HCT116 (cell line): ENCODE measurements at regions not wholly inside any gene's neighbourhood (a gene's known extent, or its start where the extent isn't known, plus 50 kb on each side); places are given as distances from the start of the nearest gene placed in this dataset.

Experiments
- ATAC-seq: fragments of 200-7000 bp; cut with Tn5 transposase; 2 replicates; pipeline ENCODE4 v1.9.1; 2020; ENCODE audit warnings: mild to moderate bottlenecking, moderate library complexity
- BruUV-seq: library from RNA; stranded (reverse); fragments of 400-500 nt; replicated peaks from 2 replicates; lab custom pipeline; 2021; lab: Mats Ljungman, UMichigan
- CTCF ChIA-PET: fragments of 300-600 bp; sonication (Branson Sonifier 250); formaldehyde crosslinking; loops from one replicate; lab custom pipeline; 2021; ENCODE audit warnings: antibody characterized with exemption; lab: Charles Lee
- POLR2A ChIA-PET: fragments of 300-600, 350-600 bp; sonication (Branson Sonifier 250); formaldehyde crosslinking; loops from one replicate; lab custom pipeline; 2021; ENCODE audit warnings: antibody characterized with exemption; lab: Charles Lee
- RAD21 ChIA-PET, 2 experiments: fragments of 300-600 bp; sonication (Branson Sonifier 250); formaldehyde crosslinking; loops; one replicate each; lab custom pipeline; 2023; ENCODE audit warnings: low total read pairs in 2 of 2; ENCODE audit not compliant: uncharacterized antibody in 2 of 2, unreplicated experiment in 2 of 2, low non-redundant PET in 1 of 2; lab: Charles Lee
- DNase-seq: peaks from one replicate; pipeline ENCODE4 v3.0.0-alpha.2; 2010; ENCODE audit warnings: low read depth, low spot score
- H2AFZ ChIP-seq: fragments of 200-600 bp; shearing (Covaris generic), sonication (generic); 2 replicates; pipeline ENCODE4 v1.6.1; 2017; ENCODE audit warnings: low read depth, mixed run types, mixed read lengths, antibody characterized with exemption, low read length; ENCODE audit not compliant: poor library complexity, severe bottlenecking
- H3K27ac ChIP-seq: 2 replicates; pipeline ENCODE4 v1.5.1; 2012; ENCODE audit warnings: low read depth, low read length
- H3K27me3 ChIP-seq: fragments of 200-600 bp; sonication (generic); 2 replicates; pipeline ENCODE4 v1.6.1; 2016; ENCODE audit warnings: mixed run types, low read length, mixed read lengths; ENCODE audit not compliant: insufficient read depth
- H3K36me3 ChIP-seq, 2 experiments: fragments of 200-500 bp in 1 of 2; fragments of 200-600 bp in 1 of 2; sonication (Bioruptor generic) in 1 of 2; sonication (generic) in 1 of 2; 2 replicates each; pipeline versions ENCODE4 v1.5.1 to v1.6.1; 2014 to 2016; ENCODE audit warnings: low read length in 2 of 2, inconsistent platforms in 1 of 2, mixed read lengths in 1 of 2, mixed run types in 1 of 2; ENCODE audit not compliant: insufficient read depth in 2 of 2, control insufficient read depth in 1 of 2
- H3K4me1 ChIP-seq, 2 experiments: fragments of 200-600 bp in 1 of 2; sonication (generic) in 1 of 2; 2 replicates each; pipeline versions ENCODE4 v1.5.1 to v1.6.1; 2012 to 2017; ENCODE audit warnings: low read length in 2 of 2, inconsistent platforms in 1 of 2, mild to moderate bottlenecking in 1 of 2, mixed read lengths in 1 of 2, mixed run types in 1 of 2, moderate library complexity in 1 of 2; ENCODE audit not compliant: insufficient read depth in 2 of 2, control insufficient read depth in 1 of 2
- H3K4me2 ChIP-seq: fragments of 200-600 bp; sonication (generic); 2 replicates; pipeline ENCODE4 v1.6.1; 2017; ENCODE audit warnings: mixed run types, low read length, mixed read lengths
- H3K4me3 ChIP-seq, 2 experiments: fragments of 200-600 bp in 1 of 2; sonication (generic) in 1 of 2; replicated peaks in 1 of 2; 2 replicates each; pipeline ENCODE4 v1.5.1; 2011 to 2016; ENCODE audit warnings: low read length in 2 of 2, control low read depth in 1 of 2, low read depth in 1 of 2, mild to moderate bottlenecking in 1 of 2, mixed read lengths in 1 of 2, mixed run types in 1 of 2
- H3K79me2 ChIP-seq: fragments of 200-600 bp; sonication (generic); 2 replicates; pipeline ENCODE4 v1.6.1; 2017; ENCODE audit warnings: mild to moderate bottlenecking, mixed run types, low read length, moderate library complexity, mixed read lengths; ENCODE audit not compliant: insufficient read depth
- H3K9ac ChIP-seq: fragments of 200-600 bp; sonication (generic); 2 replicates; pipeline ENCODE4 v1.6.1; 2016; ENCODE audit warnings: low read length, mixed read lengths
- H3K9me2 ChIP-seq: fragments of 200-600 bp; sonication (generic), shearing (Covaris generic); 2 replicates; pipeline ENCODE4 v1.6.1; 2017; ENCODE audit warnings: mixed run types, mild to moderate bottlenecking, moderate library complexity; ENCODE audit not compliant: insufficient read depth
- H3K9me3 ChIP-seq, 2 experiments: fragments of 200-500 bp in 1 of 2; fragments of 200-600 bp in 1 of 2; sonication (Bioruptor generic) in 1 of 2; sonication (generic) in 1 of 2; 2 replicates each; pipeline ENCODE4 v1.6.1; 2014 to 2017; ENCODE audit warnings: low read length in 2 of 2, mixed read lengths in 2 of 2, inconsistent platforms in 1 of 2, low read depth in 1 of 2, mild to moderate bottlenecking in 1 of 2, mixed run types in 1 of 2, moderate library complexity in 1 of 2; ENCODE audit not compliant: control insufficient read depth in 1 of 2, insufficient read depth in 1 of 2
- H4K20me1 ChIP-seq: fragments of 200-600 bp; sonication (generic), shearing (Covaris generic); 2 replicates; pipeline ENCODE4 v1.6.1; 2017; ENCODE audit warnings: mixed run types, mild to moderate bottlenecking, moderate library complexity; ENCODE audit not compliant: insufficient read depth
- CEBPB ChIP-seq: IDR thresholded peaks from 2 replicates; pipeline ENCODE4 v1.6.1; 2012; ENCODE audit warnings: low read depth
- EGR1 ChIP-seq: IDR thresholded peaks from 2 replicates; pipeline ENCODE4 v1.6.1; 2012; ENCODE audit warnings: low read depth
- EZH2 ChIP-seq: fragments of 200-600 bp; sonication (generic); IDR thresholded peaks from 2 replicates; pipeline ENCODE4 v1.6.1; 2017; ENCODE audit warnings: antibody characterized with exemption, mixed run types
- EZH2phosphoT487 ChIP-seq: fragments of 200-600 bp; IDR thresholded peaks from 2 replicates; pipeline ENCODE4 v1.6.1; 2018; ENCODE audit warnings: antibody characterized with exemption, borderline replicate concordance
- FOSL1 ChIP-seq: IDR thresholded peaks from 2 replicates; pipeline ENCODE4 v1.6.1; 2012; ENCODE audit warnings: low read depth
- JUND ChIP-seq: IDR thresholded peaks from 2 replicates; pipeline ENCODE4 v1.6.1; 2012
- MAX ChIP-seq: IDR thresholded peaks from 2 replicates; pipeline ENCODE4 v1.6.1; 2012
- POLR2A ChIP-seq: IDR thresholded peaks from 2 replicates; pipeline ENCODE4 v1.7.0; 2011; ENCODE audit warnings: borderline replicate concordance; ENCODE audit not compliant: insufficient read depth, insufficient read length; ENCODE audit errors: extremely low read depth
- POLR2AphosphoS5 ChIP-seq: IDR thresholded peaks from 2 replicates; pipeline ENCODE4 v1.6.1; 2011; ENCODE audit warnings: mild to moderate bottlenecking, low read depth, low read length, moderate library complexity
- RAD21 ChIP-seq: IDR thresholded peaks from 2 replicates; pipeline ENCODE4 v1.6.1; 2012; ENCODE audit warnings: low read depth, mild to moderate bottlenecking
- REST ChIP-seq: IDR thresholded peaks from 2 replicates; pipeline ENCODE4 v1.6.1; 2012; ENCODE audit warnings: low read depth
- SIN3A ChIP-seq: IDR thresholded peaks from 2 replicates; pipeline ENCODE4 v1.6.1; 2012; ENCODE audit warnings: low read depth
- SP1 ChIP-seq: IDR thresholded peaks from 2 replicates; pipeline ENCODE4 v1.6.1; 2012; ENCODE audit warnings: low read depth
- YY1 ChIP-seq: IDR thresholded peaks from 2 replicates; pipeline ENCODE4 v1.6.1; 2011; ENCODE audit warnings: low read length, low read depth, moderate library complexity, mild to moderate bottlenecking; ENCODE audit not compliant: insufficient replicate concordance; ENCODE audit errors: extremely low read depth
- ZBTB33 ChIP-seq: IDR thresholded peaks from 2 replicates; pipeline ENCODE4 v1.6.1; 2011; ENCODE audit warnings: mild to moderate bottlenecking, low read length, moderate library complexity; ENCODE audit not compliant: insufficient replicate concordance; ENCODE audit errors: extremely low read depth
- intact Hi-C: fragments of 100-400 bp; cut with micrococcal nuclease; formaldehyde crosslinking; loops from 2 replicates; pipeline ENCODE4 v1.10.0; 2022

DNA sequence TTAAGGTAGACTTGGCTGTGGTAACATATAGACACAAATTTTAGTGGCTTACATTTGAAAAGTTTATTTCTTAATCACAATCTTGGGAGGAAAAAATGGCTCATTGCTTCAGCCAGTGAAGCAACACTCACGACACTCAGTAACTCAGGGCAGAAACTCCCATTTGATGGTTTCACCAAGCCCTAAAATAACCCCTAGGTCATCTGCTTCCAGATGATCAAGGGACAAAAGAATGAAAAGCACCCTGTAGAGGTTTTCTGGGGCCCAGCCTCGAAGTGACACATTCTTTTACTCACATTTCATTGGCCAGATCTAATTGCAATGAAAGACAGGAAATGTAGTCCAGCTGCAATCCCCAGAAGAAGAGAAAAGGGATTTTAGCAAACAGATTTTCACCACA is 275.9 kb downstream of the TMX3 start:
- ChIA-PET POLR2A (no interaction called here), RAD21 (no interaction called here), CTCF (no interaction called here)
- intact Hi-C loops, result no loop called here
- Histone ChIP-seq H3K9ac (no peak overlapping the region), H3K36me3 (no peaks in the 10 kb centered on the region), H2AFZ (no peak overlapping the region), H3K79me2 (no peaks in the 10 kb centered on the region), H3K27ac (no peak overlapping the region), H4K20me1 (no peaks in the 10 kb centered on the region), H3K4me2 (no peak overlapping the region), H3K4me3 (no peak overlapping the region), H3K27me3 (no peaks in the 10 kb centered on the region), H3K9me3 (peaks cover 0 to 24% of the 10 kb centered on the region in 2 experiments; a peak in 2 of 4 replicates), H3K9me2 (no peaks in the 10 kb centered on the region), H3K4me1 (no peaks in the 10 kb centered on the region)
- BruUV-seq, result no TSS peak
- DNase-seq, result no peak
- no peak for ATAC-seq
- TF ChIP-seq EZH2, result no peak
- no peak for TF ChIP-seq EGR1
- no peak for TF ChIP-seq MAX
- TF ChIP-seq POLR2A, result no peak
- TF ChIP-seq SP1, result no peak
- TF ChIP-seq JUND, result no peak
- no peak for TF ChIP-seq CEBPB
- no peak for TF ChIP-seq FOSL1
- no peak for TF ChIP-seq EZH2phosphoT487
- no peak for TF ChIP-seq SIN3A
- TF ChIP-seq YY1, result no peak
- no peak for TF ChIP-seq ZBTB33
- no peak for TF ChIP-seq POLR2AphosphoS5
- TF ChIP-seq RAD21, result no peak
- no peak for TF ChIP-seq REST
